HG03457 (cell line): ENCODE measurements at regions not wholly inside any gene's neighbourhood (a gene's known extent, or its start where the extent isn't known, plus 50 kb on each side); places are given as distances from the start of the nearest gene placed in this dataset.

Source experiments
- ATAC-seq: cut with Tn5 transposase; IDR thresholded peaks from one replicate; pipeline ENCODE4 v1.9.1; 2021; ENCODE audit warnings: moderate number of reproducible peaks; ENCODE audit not compliant: unreplicated experiment

GRCh38 chr18:2263303-2263890 is 307.9 kb downstream of the METTL4 start:
- ATAC-seq: no peak

DNA sequence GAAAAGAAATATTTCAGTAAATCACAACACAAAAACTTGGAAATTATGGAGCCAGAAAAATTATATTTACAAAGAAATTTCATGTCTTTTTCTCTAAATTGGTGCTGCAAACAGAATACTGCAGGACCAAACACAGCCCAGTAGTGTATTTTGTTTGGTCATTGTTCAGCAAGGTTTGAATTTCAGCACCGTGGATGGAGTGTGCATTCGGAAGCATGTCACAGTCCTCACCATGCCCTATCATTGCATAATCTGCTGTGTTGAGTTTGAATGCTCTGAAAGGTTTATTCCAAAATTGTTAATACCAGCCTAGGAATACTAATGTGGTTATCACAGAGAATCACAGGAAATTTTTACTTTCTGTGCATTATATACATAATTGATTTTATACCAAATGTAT is 296.7 kb downstream of the METTL4 start:
- no peak for ATAC-seq

- ATAC-seq: no peak
These were observed 290.2 kb downstream of the METTL4 start for GRCh38 chr18:2281086-2281485.

- no peak for ATAC-seq
These were observed 289.6 kb downstream of the METTL4 start for GRCh38 chr18:2281523-2282199.

- no peak for ATAC-seq
These were observed 278.0 kb downstream of the METTL4 start for GRCh38 chr18:2293109-2293839.

DNA sequence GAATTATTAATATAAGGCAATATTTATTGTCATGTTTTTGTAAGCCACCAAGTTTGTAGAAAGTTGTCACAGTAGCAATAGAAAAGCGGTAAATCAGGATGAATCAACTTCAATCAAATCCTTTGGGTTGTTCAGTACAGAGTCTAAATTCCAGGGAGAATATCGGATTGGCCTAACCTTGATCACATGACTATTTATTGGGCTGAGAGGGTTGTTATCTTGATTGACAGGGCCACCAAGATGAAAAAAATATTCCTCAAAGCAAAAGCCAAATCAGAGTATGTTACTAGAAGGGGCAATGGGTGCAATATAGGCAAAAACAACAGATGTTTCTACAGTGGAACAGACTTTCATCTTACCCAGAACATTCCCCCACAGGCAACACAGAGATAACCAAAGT is 270.0 kb downstream of the METTL4 start:
- no peak for ATAC-seq

GRCh38 chr18:2302012-2302411 is 269.3 kb downstream of the METTL4 start:
- no peak for ATAC-seq

DNA sequence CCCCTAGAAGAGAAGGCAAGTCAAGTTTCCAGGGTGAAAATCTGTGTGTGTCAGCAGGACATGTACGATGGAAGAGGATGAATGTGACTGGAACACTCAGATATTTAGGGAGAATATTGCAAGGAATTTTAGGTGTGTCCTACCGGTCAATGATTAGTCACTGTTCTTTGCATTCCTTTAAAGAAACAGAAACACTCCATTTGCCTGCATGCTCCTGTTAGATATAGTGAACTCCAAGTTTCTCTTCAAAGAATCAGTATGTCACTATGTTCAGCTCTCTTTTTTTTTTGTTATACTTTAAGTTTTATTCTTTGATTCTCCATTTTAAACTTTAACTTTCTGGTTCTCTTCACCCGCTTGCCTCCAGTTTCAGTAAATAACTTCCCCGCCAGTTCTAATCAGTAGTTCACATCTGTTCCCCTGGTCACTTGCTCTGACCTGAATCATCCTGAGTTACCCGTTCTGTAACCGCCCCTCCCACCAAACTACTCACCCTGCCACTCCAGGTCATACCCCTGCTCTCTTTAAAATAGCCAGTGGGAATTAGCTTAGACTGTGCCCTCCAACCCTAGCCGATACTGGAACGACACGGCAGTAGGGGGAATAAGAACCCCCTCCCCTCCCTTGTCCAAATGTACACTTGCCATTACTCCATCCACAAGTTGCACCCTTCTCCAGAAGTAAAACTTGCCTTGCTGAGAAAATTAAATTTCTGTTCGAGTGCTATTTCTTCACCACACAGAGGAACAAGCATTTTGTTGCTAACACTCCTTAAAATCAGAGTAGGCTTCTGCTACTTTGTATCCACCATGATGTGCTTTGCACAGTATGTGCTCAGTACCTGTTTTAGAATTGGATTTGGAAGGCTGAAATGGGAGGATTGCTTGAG is 268.4 kb downstream of the METTL4 start:
- ATAC-seq: no peak

GRCh38 chr18:2303517-2304238 is 267.6 kb downstream of the METTL4 start:
- ATAC-seq: no peak

DNA sequence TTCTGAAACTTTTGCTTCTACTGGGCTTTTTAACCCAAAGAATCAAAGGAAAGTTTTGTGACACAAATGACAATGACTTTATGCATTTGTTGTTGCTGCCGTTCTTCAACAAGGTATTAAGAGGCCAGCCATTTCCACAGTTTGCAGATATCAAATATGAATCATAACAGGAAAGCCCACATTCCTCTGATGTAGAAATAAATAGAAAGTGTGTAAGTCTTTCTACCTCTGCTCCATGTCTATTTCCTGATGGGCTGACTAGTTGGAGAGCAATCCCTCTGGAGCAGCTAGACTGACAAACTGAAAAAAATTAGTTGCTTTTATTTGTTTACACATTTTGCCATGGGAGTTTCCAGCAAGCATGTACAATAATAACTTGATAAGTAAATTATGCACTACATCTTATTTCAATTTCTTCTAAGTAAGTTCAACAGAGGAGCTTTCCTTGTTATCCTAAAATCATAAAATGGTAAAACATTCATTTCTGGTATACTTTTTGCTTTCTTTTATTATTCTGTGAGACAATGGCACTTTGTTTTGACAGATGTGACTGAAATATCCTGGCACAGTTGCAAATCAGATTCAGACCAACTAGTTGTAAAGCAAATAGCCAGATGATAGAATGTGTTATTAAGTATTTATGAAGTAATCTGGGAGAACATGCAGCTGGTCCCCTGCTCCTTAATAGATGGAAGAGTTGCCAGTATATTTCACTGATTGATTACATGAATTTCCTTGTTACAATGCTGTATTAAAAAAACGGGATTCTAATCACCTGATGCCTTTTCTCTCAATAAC is 266.7 kb downstream of the METTL4 start:
- no peak for ATAC-seq

GRCh38 chr18:2306606-2307005 is 264.7 kb downstream of the METTL4 start:
- no peak for ATAC-seq

DNA sequence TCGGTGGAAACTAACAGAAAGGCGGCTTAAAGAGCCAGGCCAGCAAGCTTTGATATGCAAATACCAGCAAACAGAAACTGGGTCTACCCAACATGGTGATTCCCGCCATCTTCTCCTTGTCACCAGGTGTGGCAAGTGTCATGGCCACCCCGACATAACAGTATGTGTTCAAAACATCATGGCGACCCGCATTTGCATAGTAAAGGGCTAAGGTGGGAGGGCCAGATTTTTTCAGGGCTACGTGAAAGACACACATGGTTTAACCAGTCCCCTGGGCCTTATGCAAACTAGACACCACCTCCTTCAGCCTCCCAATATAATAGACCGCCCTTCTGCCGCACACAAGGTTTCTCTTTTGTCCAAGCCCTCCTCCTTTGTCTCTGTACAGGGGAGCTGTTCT is 260.4 kb downstream of the METTL4 start:
- ATAC-seq: no peak

GRCh38 chr18:2312440-2312839 is 258.9 kb downstream of the METTL4 start:
- no peak for ATAC-seq

GRCh38 chr18:2313332-2313731 is 258.0 kb downstream of the METTL4 start:
- ATAC-seq: no peak

DNA sequence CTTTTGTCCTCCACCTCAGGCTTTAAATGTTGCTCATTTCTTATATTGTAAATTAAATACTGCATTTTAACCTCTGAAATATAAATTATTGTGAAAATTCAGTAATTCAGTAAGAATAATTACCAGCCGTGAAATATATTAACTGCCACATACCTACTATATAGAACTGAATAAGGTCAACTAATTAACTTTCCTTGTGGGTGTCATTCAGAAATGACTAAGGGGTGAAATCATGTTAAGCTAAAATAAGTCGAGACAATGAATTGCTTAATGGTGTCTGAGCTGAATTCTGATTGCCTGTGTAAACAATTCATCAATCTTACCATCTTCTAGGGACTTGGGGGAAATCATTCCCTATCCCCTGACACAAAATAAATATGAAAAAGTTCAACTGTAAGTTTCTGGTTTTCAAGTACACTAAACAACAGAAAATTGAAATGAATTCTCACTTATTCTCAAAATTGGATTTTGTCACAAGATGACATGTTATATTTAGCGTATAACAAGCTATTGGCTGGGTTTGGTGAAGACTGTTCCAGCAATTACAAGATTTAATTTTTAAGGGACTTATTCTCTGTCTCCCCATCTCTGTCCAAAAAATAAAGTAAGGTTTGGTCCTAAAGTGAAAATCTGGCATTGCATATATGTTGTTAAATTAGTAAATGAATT is 255.1 kb downstream of the METTL4 start:
- ATAC-seq: no peak

DNA sequence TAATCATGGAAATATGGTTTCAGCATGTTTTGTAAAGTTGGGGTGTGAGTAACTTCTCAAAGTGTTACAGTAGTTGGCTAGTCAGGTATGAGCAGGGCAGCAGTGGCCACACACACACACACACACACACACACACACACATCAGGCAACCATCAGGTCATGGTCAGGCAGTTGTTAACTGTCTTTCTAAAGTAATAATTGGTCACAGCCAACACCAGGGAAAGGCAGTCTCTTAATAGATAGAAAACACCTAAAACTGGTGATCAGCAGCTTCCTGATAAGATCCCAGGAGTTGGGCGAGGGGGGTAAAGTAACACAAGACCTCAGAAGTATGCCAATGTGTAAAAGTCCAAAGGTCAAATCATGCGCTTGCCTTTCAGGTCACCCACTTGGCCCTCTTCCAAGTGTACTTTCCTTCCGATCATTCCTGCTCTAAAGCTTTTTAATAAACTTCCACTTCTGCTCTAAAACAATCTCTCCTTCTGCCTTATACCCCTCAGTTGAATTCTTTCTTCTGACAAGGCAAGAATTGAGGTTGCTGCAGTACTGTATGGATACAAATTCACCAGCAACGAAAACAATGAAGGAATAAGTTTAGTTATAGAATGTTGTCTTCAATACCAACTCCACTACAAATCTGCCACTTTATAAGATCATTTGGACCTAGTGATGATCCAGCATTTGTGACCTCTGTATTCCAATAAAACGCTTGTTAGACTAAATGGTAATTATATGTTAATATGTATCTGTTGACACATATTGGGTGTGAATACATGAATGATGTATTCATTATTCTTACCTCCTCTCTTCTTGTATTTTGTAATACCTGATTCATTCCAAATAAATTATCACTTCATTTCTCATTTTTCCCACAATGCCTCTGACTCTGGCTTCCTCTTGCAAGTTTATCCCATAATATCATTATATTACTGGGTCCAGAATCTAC is 254.3 kb downstream of the METTL4 start:
- ATAC-seq: no peak

- no peak for ATAC-seq
These were observed 246.8 kb downstream of the METTL4 start for GRCh38 chr18:2324459-2324858.

DNA sequence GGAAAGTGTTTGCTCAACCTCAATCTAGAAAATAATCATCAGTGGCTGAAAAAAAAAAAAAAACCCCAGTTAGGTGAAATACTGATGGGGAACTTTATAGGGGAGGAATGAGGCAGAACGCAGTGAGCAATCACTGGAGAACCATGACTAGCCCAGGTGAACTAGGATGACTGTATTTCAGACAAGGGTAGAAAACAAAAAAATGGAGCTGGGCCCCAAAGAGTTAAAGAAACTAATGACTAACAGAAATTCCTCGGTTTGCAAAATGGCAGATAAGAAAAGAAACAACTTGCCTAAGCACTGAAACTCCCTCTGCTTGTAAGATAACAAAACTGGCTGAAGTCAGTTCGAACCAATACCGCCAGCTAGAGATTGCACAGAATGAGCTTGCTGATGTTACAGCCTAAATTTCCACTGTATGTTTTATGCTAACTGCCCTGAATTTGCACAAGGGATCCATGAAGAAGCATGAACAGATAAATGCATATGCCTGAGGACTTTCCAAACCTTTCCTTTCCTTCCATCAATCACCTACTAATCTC is 245.9 kb downstream of the METTL4 start:
- no peak for ATAC-seq
